ENCODE measurements at regions not wholly inside any gene's neighbourhood (a gene's known extent, or its start where the extent isn't known, plus 50 kb on each side); places are given as distances from the start of the nearest gene placed in this dataset.

DNA sequence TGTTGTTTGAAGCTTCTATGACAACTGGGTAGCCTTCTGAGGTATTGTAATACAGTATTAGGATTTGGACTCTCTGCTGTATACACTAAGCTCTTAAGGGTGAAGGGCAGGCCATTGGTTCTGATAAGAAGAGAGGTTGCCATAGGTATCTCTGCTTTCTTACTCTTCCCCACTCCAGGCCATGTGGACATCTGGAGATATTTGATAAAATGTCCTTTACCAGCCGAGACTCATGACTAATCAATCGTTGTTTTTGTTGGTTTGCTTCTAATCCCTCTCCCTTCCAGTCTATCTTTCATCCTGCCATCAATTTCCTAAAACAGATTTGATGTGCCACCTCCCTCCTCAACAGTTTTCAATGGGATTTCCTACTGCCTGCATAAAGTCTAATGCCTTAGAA is 64.6 kb upstream of the WDR26 start:
- H3K4me1 ChIP-seq (ENCODE audit: insufficient read depth, low read length), result peaks cover 49% of the 10 kb centered on the region
- peaks cover 5% of the 10 kb centered on the region for H3K9me3 Mint-ChIP-seq (ENCODE audit: unreplicated experiment)
- FAIRE-seq (no peak), DNase-seq (ENCODE audit: low read depth) (no peak)
- H3K4me3 ChIP-seq (ENCODE audit: insufficient read depth, low read depth, low read length), result no peak overlapping the region
- peak overlapping the region; percentile 76 for H2AFZ ChIP-seq (ENCODE audit: low read depth, low read length)
- H3K79me2 ChIP-seq (ENCODE audit: insufficient read depth, low read length), result no peaks in the 10 kb centered on the region
- H3K9me3 ChIP-seq (ENCODE audit: insufficient read depth, low read depth, low read length), result no peaks in the 10 kb centered on the region
- peak overlapping the region; percentile 81 for H3K9ac ChIP-seq (ENCODE audit: low read length)
- peak overlapping the region; percentile 84 for H3K4me2 ChIP-seq (ENCODE audit: low read length)
- no peaks in the 10 kb centered on the region for H3K36me3 ChIP-seq (ENCODE audit: insufficient read depth, low read length)
- no peaks in the 10 kb centered on the region for H4K20me1 ChIP-seq (ENCODE audit: insufficient read depth, low read length)
- no peak for TF ChIP-seq EZH2 (IDR thresholded peaks at IDR 0.05; ENCODE audit: insufficient read depth, low read length)
- TF ChIP-seq, protein P1, sequence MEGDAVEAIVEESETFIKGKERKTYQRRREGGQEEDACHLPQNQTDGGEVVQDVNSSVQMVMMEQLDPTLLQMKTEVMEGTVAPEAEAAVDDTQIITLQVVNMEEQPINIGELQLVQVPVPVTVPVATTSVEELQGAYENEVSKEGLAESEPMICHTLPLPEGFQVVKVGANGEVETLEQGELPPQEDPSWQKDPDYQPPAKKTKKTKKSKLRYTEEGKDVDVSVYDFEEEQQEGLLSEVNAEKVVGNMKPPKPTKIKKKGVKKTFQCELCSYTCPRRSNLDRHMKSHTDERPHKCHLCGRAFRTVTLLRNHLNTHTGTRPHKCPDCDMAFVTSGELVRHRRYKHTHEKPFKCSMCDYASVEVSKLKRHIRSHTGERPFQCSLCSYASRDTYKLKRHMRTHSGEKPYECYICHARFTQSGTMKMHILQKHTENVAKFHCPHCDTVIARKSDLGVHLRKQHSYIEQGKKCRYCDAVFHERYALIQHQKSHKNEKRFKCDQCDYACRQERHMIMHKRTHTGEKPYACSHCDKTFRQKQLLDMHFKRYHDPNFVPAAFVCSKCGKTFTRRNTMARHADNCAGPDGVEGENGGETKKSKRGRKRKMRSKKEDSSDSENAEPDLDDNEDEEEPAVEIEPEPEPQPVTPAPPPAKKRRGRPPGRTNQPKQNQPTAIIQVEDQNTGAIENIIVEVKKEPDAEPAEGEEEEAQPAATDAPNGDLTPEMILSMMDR (IDR thresholded peaks at IDR 0.05; ENCODE audit: insufficient read depth, low read depth, low read length), result no peak
- peaks cover under 1% of the 10 kb centered on the region for H3K27me3 Mint-ChIP-seq (ENCODE audit: low read depth, unreplicated experiment)
- H3K4me1 Mint-ChIP-seq (ENCODE audit: low read depth, unreplicated experiment), result peaks cover 55% of the 10 kb centered on the region
- peak overlapping the region; percentile 96 for H3K27ac ChIP-seq (ENCODE audit: low read depth, low read length)
- H3K27me3 ChIP-seq (ENCODE audit: insufficient read depth, low read length), result no peaks in the 10 kb centered on the region
- peaks cover 2% of the 10 kb centered on the region for H3K36me3 Mint-ChIP-seq (ENCODE audit: low read depth, unreplicated experiment)
- no peak overlapping the region for H3K4me3 Mint-ChIP-seq (ENCODE audit: unreplicated experiment)
- peak overlapping the region; percentile 100 for H3K27ac Mint-ChIP-seq (ENCODE audit: unreplicated experiment)

DNA sequence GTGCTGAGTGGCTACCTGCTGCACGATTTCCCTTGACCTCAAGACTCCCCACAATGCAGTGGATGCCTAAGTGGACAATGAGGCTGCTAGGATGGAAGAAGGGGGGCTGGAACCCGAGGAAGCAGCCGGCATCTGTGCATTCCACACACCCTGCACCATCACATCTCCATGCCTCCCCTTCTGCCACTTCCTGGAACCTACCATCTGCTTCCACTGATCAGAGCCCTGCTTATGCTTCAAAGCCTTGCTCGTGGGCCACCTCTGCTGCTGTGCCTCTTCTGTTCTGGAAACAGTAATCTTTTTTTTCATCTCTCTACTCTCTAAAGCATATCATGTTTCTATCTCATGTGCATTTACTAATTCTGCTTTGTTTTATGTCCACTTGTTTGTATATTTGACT is 66.2 kb upstream of the WDR26 start:
- no peaks in the 10 kb centered on the region for H3K79me2 ChIP-seq (ENCODE audit: insufficient read depth, low read length)
- DNase-seq (ENCODE audit: low read depth) (no peak), FAIRE-seq (no peak)
- H3K27me3 ChIP-seq (ENCODE audit: insufficient read depth, low read length), result no peaks in the 10 kb centered on the region
- no peak overlapping the region for H3K27ac ChIP-seq (ENCODE audit: low read depth, low read length)
- no peak overlapping the region for H3K4me2 ChIP-seq (ENCODE audit: low read length)
- no peaks in the 10 kb centered on the region for H3K9me3 ChIP-seq (ENCODE audit: insufficient read depth, low read depth, low read length)
- TF ChIP-seq, protein P1 (IDR thresholded peaks at IDR 0.05; ENCODE audit: insufficient read depth, low read depth, low read length), result no peak
- TF ChIP-seq EZH2 (IDR thresholded peaks at IDR 0.05; ENCODE audit: insufficient read depth, low read length), result no peak
- peaks cover 52% of the 10 kb centered on the region for H3K4me1 Mint-ChIP-seq (ENCODE audit: low read depth, unreplicated experiment)
- no peak overlapping the region for H2AFZ ChIP-seq (ENCODE audit: low read depth, low read length)
- no peaks in the 10 kb centered on the region for H3K27me3 Mint-ChIP-seq (ENCODE audit: low read depth, unreplicated experiment)
- H3K36me3 ChIP-seq (ENCODE audit: insufficient read depth, low read length), result no peaks in the 10 kb centered on the region
- H3K9ac ChIP-seq (ENCODE audit: low read length), result no peak overlapping the region
- H3K9me3 Mint-ChIP-seq (ENCODE audit: unreplicated experiment), result peaks cover 3% of the 10 kb centered on the region
- no peak overlapping the region for H3K4me3 Mint-ChIP-seq (ENCODE audit: unreplicated experiment)
- H3K4me1 ChIP-seq (ENCODE audit: insufficient read depth, low read length), result peaks cover 49% of the 10 kb centered on the region
- H3K27ac Mint-ChIP-seq (ENCODE audit: unreplicated experiment), result no peak overlapping the region
- no peaks in the 10 kb centered on the region for H3K36me3 Mint-ChIP-seq (ENCODE audit: low read depth, unreplicated experiment)
- H4K20me1 ChIP-seq (ENCODE audit: insufficient read depth, low read length), result no peaks in the 10 kb centered on the region
- no peak overlapping the region for H3K4me3 ChIP-seq (ENCODE audit: insufficient read depth, low read depth, low read length)

DNA sequence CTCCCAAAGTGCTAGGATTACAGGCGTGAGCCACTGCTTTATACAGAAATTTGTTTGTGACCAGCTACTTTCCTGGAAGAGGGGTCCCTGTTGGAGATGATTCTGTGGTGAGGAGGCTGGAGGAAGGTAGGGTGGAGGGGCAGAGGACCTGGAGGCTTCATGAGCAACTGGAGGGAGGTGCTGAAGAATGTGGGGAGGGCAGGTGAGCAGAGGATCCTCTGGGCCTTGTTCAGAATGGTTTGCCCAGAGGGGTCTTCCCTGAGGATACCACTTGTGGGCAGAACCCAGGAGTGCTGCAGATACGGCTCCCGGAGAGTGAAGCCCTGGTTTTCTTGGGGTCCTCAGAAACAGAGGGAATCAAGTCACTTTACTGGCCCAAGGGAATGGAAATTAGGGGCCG is 67.2 kb upstream of the WDR26 start:
- H3K36me3 ChIP-seq (ENCODE audit: insufficient read depth, low read length), result no peaks in the 10 kb centered on the region
- Mint-ChIP-seq H3K27me3 (ENCODE audit: low read depth, unreplicated experiment) (no peaks in the 10 kb centered on the region), H3K27ac (ENCODE audit: unreplicated experiment) (no peak overlapping the region), H3K36me3 (ENCODE audit: low read depth, unreplicated experiment) (no peaks in the 10 kb centered on the region), H3K9me3 (ENCODE audit: unreplicated experiment) (peaks cover 3% of the 10 kb centered on the region), H3K4me1 (ENCODE audit: low read depth, unreplicated experiment) (peaks cover 58% of the 10 kb centered on the region), H3K4me3 (ENCODE audit: unreplicated experiment) (no peak overlapping the region)
- H3K9ac ChIP-seq (ENCODE audit: low read length), result no peak overlapping the region
- H3K4me2 ChIP-seq (ENCODE audit: low read length), result no peak overlapping the region
- H3K4me3 ChIP-seq (ENCODE audit: insufficient read depth, low read depth, low read length), result no peak overlapping the region
- DNase-seq (ENCODE audit: low read depth) (no peak), FAIRE-seq (no peak)
- peaks cover 43% of the 10 kb centered on the region for H3K4me1 ChIP-seq (ENCODE audit: insufficient read depth, low read length)
- no peaks in the 10 kb centered on the region for H3K9me3 ChIP-seq (ENCODE audit: insufficient read depth, low read depth, low read length)
- TF ChIP-seq, protein P1 (IDR thresholded peaks at IDR 0.05; ENCODE audit: insufficient read depth, low read depth, low read length), result no peak
- TF ChIP-seq EZH2 (IDR thresholded peaks at IDR 0.05; ENCODE audit: insufficient read depth, low read length), result no peak
- no peaks in the 10 kb centered on the region for H4K20me1 ChIP-seq (ENCODE audit: insufficient read depth, low read length)
- no peak overlapping the region for H2AFZ ChIP-seq (ENCODE audit: low read depth, low read length)
- H3K27me3 ChIP-seq (ENCODE audit: insufficient read depth, low read length), result no peaks in the 10 kb centered on the region
- H3K27ac ChIP-seq (ENCODE audit: low read depth, low read length), result no peak overlapping the region
- no peaks in the 10 kb centered on the region for H3K79me2 ChIP-seq (ENCODE audit: insufficient read depth, low read length)

Measured in astrocyte (in vitro differentiated cells and primary cell).